Ovary (tissue), 3 donors: ENCODE measurements at regions not wholly inside any gene's neighbourhood (a gene's known extent, or its start where the extent isn't known, plus 50 kb on each side); places are given as distances from the start of the nearest gene placed in this dataset.

Experiments used
- CTCF ChIP-seq, 3 donors: fragments of 450-650 bp in 2 of 3; fragments of 200-600 bp in 1 of 3; IDR thresholded peaks; one replicate each; pipeline versions ENCODE4 v1.5.1 to v1.8.0; 2016 to 2022; ENCODE audit warnings: antibody characterized with exemption in 3 of 3, mild to moderate bottlenecking in 1 of 3
- EP300 ChIP-seq: sonication (generic); formaldehyde crosslinking; IDR thresholded peaks from one replicate; pipeline ENCODE4 v1.6.1; 2017; ENCODE audit warnings: antibody characterized with exemption
- POLR2A ChIP-seq: fragments of 450-650 bp; IDR thresholded peaks from one replicate; pipeline ENCODE4 v1.6.1; 2017; ENCODE audit warnings: antibody characterized with exemption, mild to moderate bottlenecking, moderate library complexity
- donor health status: DM: no; HTN: no; CAD: no.

DNA sequence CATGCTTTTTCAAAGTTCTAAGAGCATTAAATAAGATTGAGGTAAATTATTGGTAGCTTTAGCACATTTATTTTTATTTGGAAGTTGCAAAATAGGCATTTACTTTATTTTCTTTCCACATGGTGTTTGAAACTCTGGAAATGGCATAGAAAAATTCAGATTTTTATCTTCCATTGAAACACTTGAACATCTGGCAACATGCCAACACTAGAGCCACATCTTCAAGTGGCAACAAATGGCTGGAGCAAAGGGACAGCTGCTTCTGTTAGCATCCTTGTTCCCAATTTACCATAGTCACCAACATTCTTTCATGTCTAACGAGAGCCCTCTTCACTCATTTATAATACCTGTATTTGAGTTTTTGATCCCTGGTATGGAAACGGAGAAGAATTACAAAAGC lies 539.9 kb downstream of the ZNF608 start:
- TF ChIP-seq CTCF (IDR thresholded peaks at IDR 0.05): no peak
- no peak for TF ChIP-seq POLR2A
- TF ChIP-seq EP300: no peak
